ENCODE measurements at regions not wholly inside any gene's neighbourhood (a gene's known extent, or its start where the extent isn't known, plus 50 kb on each side); places are given as distances from the start of the nearest gene placed in this dataset.
"Not testable (repeated sequence)": the region's sequence is repeated elsewhere in the genome, so short reads cannot be mapped to it uniquely, and the experiment has no call there.

DNA sequence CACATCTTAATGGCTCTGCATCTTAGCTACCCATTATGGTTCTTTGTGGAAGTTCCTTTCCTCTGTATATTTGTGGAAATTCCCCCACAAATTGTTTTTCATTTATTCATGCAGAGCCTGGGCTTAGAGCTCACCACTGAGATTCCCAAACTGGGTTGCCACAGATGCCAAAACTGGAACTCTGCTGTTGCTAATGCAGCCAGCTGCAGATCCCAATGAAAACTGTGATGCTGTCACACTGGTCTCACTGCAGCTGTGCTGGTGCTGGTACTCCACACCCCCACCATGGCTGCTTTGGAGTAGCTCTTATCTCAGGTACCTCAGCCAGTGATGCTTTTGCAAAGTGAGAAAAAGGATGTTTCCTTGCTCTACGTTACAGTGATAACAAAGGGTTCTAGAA lies 87.7 kb downstream of the DCK start:
- no peak for DNase-seq (ENCODE audit: low spot score)

DNA sequence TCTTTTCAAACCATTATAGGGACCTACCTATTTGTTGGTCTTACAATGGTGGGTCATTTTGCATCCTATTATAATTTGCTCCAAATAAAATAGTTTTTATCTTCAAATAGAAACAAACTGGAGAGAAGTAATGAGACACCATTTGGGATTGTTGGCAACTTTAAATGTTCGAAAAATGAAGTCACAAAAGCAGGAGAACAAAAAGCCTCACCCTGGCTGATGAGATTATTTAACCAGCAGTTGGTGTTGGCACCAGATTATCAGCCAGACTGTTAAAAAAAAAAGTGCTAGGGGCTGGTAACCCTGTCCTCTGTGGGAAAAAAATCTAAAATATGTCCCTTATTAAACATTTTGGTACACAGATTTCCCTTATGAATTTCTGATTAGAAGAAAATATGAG lies 100.3 kb downstream of the DCK start:
- no peak for DNase-seq (ENCODE audit: low spot score)

DNA sequence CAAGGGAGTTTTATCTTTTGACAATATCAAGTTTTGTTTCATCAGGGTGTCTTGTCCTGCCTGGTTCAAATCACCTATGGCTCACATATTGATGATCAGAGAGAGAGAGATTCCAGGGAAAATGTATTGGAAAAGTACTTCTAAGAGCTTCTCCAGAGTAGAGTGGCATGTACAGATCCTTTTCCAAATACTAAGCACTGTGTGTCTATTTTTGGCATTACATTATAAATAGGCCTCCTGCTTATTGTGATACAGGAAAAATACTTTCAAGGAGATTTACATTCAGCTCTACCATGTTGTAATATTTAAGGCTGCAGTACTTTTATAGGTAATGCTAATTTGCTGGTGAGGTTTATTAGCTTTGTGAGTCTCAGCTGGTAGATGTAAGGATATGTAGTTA lies 100.8 kb downstream of the DCK start:
- DNase-seq (ENCODE audit: low spot score), result no peak

DNA sequence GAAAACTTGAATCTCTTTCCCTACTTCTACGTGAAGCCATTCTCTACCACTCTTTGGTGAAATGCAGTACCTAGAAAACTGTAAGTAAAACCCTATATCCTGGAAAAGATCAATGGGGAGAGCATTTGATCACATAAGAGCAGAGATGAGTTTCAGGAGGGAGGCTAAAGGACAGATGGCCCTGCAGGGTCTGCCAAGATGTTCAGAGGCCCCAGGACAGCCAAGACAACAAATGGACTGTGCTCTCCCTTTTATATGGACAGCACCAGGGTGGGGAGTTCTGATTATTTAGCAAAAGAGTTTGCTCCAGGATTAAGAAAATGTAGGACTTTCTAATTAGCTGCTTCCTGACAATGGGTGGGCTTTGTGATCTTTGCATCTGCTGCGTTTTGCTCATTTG lies 101.7 kb downstream of the DCK start:
- DNase-seq (ENCODE audit: low spot score), result no peak

DNA sequence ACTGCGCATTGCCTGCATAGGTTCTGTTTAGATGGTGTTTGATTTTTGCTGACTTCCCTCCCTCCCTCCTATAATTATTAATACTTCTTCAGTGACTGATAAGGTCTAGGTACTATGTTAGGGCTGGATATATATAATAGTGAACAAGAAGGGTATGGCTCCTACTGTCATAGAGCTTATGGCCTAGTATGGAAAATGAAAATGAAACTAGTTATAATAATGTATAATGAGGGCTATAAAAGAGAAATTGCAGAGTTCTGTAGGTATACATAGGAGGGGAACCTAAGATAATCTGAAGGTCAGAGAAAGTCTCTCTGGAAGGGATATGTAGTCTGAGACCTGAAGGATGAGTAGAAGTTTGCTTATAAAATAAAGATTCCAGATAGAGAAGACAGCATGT lies 102.1 kb downstream of the DCK start:
- DNase-seq (ENCODE audit: low spot score), result no peak

DNA sequence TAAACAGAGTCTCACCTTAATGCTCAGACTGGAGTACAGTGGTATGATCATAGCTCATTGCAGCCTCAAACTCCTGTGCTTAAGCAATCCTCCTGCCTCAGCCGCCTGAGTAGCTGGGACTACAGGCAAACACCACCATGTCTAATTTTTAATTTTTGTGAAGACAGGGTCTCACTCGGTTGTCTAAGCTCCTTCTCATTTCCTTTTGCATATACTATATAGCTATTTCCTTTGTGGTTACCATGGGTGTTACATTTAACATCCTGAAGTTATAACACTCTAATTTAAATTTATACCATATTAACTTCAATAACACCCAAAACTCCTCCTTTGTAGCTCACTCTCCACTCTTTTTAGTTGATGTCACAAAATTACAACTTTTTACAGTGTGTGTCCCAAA lies 114.3 kb downstream of the DCK start:
- DNase-seq (ENCODE audit: low spot score), result no peak

DNA sequence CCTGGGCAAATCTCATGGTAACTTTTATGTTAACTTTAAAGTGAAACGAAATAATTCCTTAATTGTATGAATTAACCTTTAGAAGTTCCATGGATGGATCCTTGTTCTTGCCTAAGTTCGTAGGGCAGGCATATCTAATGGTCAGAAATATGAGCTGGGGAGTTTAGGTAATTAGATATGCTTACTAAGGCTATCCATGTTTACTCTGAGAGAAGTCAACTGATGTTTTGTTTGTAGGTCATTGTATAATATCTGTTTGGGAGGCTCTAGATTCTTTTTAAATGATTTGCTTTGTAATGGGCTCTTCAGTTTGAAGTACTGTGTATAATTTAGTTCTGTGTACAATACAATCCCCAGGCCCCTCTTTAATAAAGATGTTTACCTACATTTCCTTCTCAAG lies 117.0 kb downstream of the DCK start:
- DNase-seq (ENCODE audit: low spot score), result no peak

DNA sequence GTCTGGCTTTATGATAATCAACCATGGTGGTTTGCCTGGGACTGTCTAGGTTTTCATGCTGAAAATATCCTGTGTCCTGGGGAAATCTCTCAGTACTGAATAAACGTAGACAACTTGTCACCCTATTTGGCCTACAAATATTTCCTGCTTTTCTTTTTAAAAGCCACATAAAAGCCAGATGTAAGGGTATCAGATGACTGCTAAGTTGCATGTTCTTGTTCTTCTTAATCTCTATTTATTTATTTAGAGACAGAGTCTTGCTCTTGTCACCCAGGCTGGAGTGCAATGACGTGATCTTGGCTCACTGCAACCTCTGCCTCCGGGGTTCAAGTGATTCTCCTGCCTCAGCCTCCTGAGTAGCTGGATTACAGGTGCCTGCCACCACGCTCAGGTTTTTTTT lies 117.7 kb downstream of the DCK start:
- not testable (repeated sequence) for DNase-seq (ENCODE audit: low spot score)

DNA sequence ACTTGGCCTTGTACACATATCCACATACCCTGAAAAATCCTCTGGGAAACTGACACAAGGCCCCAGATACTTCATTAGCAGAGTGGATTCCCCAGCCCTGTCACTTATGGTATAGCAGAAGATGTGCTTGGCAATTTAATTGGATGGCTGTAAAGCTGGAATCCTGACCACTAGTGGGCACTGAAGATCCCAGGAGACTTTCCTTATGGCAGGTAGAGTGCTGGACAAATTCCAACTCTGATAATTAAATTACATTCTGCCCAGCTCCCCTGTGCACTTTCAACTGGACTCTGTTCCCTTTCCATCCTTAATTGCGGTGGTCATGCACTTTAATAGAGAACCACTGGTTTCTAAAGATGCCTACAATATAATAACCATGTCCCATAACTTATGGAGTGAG lies 119.8 kb downstream of the DCK start:
- DNase-seq (ENCODE audit: low spot score), result no peak

DNA sequence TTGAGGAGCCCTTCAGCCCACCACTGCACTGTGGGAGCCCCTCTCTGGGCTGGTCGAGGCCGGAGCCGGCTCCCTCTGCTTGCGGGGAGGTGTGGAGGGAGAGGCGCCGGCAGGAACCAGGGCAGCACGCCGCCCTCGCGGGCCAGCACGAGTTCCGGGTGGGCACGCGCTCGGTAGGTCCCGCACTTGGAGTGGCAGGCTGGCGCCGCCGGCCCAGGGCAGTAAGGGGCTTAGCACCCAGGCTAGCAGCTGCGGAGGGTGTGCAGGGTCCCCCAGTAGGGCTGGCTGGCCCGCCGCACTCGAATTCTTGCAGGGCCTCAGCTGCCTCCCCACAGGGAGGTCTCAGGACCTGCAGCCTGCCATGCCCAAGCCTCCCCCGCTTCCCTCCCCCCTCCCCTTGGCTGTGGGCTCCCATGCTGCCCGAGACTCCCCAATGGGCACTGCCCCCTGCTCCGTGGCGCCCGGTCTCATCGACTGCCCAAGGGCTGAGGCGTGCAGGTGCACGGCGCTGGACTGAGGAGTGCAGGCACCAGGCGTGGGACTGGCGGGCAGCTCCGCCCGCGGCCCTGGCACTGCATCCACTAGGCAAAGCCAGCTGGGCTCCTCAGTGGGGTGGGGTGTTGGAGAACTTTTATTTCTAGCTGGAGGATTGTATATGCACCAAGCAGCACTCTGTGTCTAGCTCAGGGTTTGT lies 127.5 kb downstream of the DCK start:
- DNase-seq (ENCODE audit: low spot score), result no peak

DNA sequence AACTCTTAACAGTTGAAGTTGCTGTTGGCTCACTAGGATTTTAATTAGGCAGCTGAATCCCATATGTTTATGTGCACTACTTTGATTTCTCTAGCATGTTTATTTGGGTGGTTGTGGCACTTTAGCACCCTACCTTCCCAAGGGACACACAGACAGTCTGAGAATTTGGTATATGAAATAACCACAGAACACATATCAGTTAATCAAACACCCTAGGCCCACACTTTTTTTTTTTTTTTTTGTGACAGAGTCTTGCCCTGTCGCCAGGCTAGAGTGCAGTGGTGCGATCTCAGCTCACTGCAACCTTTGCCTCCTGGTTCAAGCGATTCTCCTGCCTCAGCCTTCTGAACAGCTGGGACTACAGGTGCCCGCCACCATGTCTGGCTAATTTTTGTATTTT lies 130.5 kb downstream of the DCK start:
- no peak for DNase-seq (ENCODE audit: low spot score)

DNA sequence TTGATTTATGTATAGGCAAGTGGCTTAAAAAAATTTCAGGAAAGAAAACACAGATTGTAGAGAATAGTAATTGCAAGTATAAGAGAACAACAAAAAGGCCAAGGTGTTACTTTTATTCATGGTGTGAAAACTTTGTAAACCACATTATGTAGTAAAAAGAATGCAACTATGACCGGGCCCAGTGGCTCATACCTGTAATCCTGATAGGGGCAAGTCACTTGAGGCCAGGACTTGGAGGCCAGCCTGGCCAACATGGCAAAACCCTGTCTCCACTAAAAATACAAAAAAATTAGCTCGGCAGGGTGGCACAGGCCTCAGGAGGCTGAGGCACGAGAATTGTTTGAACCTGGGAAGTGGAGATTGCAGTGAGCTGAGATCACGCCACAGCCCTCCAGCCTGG lies 131.7 kb downstream of the DCK start:
- no peak for DNase-seq (ENCODE audit: low spot score)

DNA sequence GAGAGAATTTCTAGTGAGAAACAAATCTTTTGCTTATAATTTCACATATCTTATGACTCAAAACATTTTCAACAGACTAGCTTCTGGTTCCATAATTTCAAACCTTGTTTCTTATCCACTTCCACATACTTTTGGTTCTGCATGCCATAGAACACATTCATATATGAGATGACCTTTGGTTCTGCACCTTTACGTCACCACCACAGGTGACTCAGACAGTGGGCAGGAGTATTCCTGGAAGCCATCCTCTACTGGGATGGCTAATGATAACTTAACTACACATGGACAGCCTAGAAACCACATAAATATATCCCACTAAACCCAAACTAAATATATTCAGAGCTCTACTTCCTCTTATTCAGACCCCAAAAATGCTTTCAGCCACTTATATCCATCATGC lies 133.3 kb downstream of the DCK start:
- DNase-seq (ENCODE audit: low spot score), result no peak

DNA sequence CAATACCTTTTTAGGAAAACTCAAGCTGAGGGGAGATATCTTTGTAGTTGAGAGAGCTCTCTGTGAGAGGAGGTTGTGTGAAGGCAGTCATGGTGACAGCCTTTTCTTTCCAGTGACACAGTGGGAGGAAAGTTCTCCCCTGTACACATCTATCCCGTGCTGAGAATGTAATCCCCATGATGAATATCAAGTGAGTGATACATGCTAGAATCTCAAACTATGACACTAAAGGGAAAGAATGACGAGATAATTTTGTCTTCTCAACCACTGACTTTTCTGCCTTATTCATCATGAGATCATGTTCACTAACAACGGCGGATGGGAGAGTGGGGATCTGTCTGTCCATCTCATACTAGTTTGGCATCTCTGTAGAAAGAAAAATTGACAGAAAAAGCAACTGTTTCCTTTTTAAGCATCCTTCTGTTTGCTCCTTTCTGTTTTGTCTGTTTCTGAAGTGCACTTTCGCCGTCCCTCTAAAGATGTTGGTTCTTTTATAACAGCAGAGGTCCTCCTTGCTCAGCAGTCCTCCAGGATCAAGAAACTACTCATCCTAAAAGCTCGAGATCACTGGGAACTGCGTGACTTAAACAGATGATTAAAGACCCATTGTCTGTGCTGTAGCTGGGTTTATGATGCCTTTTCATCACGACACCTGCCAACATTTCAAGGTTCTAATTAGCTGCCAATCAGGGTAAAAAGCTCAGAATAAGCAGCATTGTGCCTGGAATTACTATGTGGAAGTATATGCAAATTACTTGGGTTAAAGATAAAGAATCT lies 137.6 kb downstream of the DCK start:
- DNase-seq (ENCODE audit: low spot score), result no peak

DNA sequence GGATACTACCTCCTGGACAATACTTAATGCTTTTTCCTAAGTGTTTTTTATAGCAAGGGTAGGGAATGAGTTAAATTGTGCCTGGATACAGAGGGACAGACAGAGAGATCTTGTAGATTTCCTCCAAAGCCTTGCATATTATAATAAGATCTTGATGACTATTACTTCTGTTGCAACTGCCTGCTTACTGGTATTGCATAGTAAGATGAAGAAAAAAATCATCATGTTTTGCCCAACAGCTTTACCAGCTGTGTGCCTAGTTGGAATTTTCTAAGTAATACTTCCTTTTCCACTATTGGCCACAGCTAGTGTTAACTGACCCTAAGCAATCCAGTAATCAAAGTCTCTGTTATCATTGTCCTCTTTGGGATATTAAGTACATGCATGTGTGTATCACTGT lies 139.0 kb downstream of the DCK start:
- no peak for DNase-seq (ENCODE audit: low spot score)

DNA sequence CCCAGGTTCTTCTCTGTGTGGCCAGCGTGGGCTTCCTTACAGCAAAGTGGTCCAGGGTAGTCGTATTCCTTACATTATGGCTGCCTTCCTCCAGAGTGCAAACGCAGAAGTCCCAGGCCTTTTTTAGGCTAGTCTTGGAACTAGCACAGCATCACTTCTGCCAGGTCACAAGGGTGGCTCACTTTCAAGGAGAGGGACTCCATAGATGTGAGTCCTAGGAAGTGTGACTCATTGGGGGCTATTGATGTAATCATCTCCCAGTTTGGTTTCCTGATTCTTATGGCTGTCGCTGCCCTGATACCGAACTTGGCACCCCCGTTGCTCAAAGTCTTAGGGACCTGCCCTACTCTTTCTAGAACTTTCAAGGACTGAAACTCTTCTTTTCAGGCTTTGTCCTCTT lies 140.0 kb downstream of the DCK start:
- no peak for DNase-seq (ENCODE audit: low spot score)

DNA sequence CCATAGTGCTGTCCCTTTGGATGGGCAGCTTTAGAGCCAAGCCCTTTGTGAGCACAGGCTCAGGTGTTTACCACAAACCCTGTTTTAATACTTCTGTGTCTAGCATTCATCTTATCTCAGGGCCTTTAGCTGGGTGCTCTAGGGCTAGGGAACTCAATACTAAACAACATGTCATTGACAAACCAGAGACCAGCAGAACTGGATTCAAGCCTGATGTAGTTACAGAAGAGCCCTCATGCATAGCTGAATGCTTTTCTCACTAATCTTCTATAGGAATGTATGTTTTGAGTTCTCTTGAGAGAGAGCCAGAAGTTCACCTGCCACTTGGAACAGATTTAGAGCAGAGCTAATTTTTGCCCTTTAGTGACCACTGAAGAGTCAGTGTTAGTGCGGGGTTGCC lies 142.6 kb downstream of the DCK start:
- DNase-seq (ENCODE audit: low spot score), result no peak

DNA sequence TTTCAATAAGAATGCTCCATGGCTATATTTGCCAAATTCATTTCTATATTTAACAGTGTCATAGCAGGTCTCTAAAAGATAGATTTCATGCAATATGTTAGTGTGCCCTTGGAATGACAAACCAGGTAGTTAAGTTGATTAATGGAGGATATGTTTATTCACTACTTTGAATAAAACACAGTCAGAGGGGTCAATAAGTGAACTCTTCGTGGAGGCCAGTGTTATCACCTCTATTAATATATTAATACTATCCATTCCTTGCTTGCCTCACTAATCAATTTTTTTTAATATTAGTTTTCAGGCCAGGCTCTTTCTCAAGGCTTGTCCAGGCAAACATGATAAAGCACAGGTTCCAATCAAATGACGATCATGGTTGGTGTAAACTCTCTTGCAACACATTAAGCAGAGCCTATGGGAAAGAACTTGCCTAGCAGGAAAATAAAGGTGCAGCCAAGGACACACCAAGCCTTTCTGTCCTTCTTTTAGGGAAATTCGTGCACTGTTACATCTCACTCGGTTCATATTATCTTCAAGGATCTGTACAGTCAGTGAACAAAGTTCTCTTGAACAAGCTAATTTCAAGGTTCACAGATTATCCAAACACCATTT lies 144.7 kb downstream of the DCK start:
- DNase-seq (ENCODE audit: low spot score), result no peak

DNA sequence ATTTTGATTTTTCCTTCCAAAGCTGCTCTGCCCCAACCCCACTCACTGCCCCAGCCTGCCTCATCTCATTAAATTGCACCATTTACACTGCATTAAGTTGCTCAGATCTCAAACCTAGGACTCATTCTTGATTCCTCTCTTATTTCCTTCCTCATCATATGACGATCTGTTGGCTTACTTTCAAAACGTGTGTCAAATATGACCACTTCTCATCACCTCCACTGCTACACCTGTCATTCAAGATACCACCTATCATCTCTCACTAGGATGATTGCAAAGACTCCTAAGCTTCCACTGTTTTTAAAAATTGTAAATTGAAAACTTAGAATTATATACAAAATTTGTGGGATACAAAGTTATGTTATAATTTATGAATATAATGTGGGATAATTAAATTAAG lies 147.1 kb downstream of the DCK start:
- DNase-seq (ENCODE audit: low spot score), result no peak

DNA sequence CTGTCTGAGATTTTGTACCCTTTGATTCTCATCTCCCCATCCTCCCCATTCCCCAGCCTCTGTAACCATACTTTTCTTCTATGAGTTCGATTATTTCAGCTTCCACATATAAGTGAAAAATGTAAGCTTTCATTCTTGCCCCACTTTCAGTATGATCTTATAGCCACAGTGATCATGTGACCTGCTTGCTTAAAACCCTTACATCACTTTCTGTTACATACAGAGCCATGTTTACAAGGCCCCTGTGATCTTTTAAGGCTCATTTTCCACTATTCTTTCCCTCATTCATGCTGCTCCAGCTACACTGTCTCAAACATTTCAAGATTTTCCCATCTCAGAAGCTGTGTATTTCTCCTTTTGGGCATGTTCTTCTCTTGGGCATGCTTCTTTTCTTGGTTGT lies 147.7 kb downstream of the DCK start:
- DNase-seq (ENCODE audit: low spot score), result no peak

DNA sequence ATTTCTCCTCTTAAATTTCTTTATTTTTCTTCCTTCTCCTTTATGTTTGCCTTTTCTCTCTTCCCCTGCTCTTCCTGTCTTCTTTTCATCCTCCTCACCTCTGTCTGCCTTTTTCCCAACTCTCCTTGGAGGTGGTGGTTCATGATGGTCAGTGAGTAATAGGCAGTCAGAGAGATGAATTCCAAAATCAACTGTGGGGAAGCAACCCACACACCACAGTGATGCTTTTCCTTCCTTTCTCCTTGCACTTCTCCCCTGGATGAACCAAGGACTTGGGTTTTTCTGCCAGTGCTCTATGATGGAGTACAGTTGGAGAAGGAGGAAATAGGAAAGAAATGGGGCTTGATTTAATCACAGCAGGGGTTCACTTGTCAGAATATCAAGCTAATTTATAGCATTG lies 153.8 kb downstream of the DCK start:
- DNase-seq (ENCODE audit: low spot score), result no peak

DNA sequence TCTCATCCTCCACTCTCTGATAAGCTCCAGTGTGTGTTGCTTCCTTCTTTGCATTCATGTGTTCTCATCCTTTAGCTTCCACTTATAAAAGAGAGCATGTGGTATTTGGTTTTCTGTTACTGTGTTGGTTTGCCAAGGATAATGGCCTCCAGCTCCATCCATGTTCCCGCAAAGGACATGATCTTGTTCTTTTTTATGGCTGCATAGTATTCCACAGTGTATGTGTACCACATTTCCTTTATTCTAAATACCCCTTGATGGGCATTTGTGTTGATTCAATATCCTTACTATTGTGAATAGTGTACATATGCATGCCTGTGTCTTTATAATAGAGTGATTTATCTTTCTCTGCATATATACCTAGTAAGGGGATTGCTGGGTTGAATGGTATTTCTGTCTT lies 155.1 kb downstream of the DCK start:
- DNase-seq (ENCODE audit: low spot score), result no peak

DNA sequence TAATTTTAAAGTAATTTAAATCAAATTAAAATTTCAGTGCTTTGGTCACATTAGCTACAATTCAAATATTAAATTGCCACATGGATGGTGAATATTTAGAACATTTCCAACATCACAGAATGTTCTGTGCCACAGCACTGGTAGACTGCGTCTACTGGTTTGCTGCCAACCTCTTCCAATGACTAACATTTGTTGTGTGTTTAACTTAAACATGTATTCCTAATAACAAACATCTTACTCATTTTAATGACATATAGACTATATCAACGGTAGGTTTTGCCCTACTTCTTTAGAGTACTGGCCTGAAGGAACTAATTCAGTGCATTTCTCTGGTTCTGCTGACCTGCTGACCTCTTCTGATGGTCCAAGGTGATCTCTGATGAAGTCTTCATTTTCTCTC lies 157.6 kb downstream of the DCK start:
- no peak for DNase-seq (ENCODE audit: low spot score)

DNA sequence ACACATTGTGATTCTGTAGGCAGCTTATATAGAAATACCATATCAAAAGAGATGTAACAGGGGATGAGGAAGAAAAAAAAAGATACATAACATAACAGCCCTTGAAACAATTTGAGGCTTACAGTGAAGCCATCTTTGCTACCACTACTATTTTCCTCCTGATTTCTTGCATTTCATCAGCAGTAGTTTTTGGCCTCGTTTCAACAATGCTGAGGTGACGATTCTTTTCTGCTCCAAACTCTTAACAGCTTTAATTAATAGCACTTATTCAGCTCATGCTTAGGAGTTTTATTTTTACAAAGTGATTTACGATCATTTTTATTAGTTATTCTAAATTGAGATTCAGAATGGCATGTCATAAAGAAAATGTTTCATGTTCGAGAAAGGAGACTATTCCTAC lies 163.2 kb downstream of the DCK start:
- DNase-seq (ENCODE audit: low spot score), result no peak
